H9 (cell line): ENCODE measurements at regions not wholly inside any gene's neighbourhood (a gene's known extent, or its start where the extent isn't known, plus 50 kb on each side); places are given as distances from the start of the nearest gene placed in this dataset.

Experiments
- DNase-seq: peaks from one replicate; pipeline ENCODE4 v3.0.0-alpha.2; 2017
- H2AFZ ChIP-seq: one replicate; pipeline ENCODE4 v1.6.1; 2013; ENCODE audit warnings: mild to moderate bottlenecking, low read length, control low read depth, moderate library complexity
- H2AK5ac ChIP-seq: 2 replicates; pipeline ENCODE4 v1.6.1; 2013; ENCODE audit warnings: low read length, control low read depth, mixed read lengths; ENCODE audit not compliant: insufficient read length
- H2BK120ac ChIP-seq: one replicate; pipeline ENCODE4 v1.6.1; 2013; ENCODE audit warnings: low read depth, mild to moderate bottlenecking, low read length, control low read depth, inconsistent platforms; ENCODE audit not compliant: poor library complexity, severe bottlenecking
- H2BK12ac ChIP-seq: 2 replicates; pipeline ENCODE4 v1.6.1; 2013; ENCODE audit warnings: low read length, control low read depth, mixed read lengths, low read depth; ENCODE audit not compliant: insufficient read length
- H2BK15ac ChIP-seq: 2 replicates; pipeline ENCODE4 v1.6.1; 2013; ENCODE audit warnings: low read depth, low read length, control low read depth
- H2BK20ac ChIP-seq: one replicate; pipeline ENCODE4 v1.6.1; 2013; ENCODE audit warnings: low read depth, mild to moderate bottlenecking, low read length, control low read depth, inconsistent platforms; ENCODE audit not compliant: poor library complexity, severe bottlenecking
- H2BK5ac ChIP-seq: 2 replicates; pipeline ENCODE4 v1.6.1; 2013; ENCODE audit warnings: low read length, control low read depth, mixed read lengths; ENCODE audit not compliant: insufficient read length
- H3K14ac ChIP-seq: 2 replicates; pipeline ENCODE4 v1.6.1; 2013; ENCODE audit warnings: low read length, control low read depth; ENCODE audit not compliant: insufficient read depth
- H3K18ac ChIP-seq: 2 replicates; pipeline ENCODE4 v1.6.1; 2013; ENCODE audit warnings: low read depth, mild to moderate bottlenecking, mixed read lengths, low read length, control low read depth; ENCODE audit not compliant: insufficient read length
- H3K23ac ChIP-seq: 2 replicates; pipeline ENCODE4 v1.6.1; 2013; ENCODE audit warnings: low read length, control low read depth, mixed read lengths, low read depth; ENCODE audit not compliant: insufficient read length
- H3K23me2 ChIP-seq: 2 replicates; pipeline ENCODE4 v1.6.1; 2013; ENCODE audit warnings: low read depth, mild to moderate bottlenecking, mixed read lengths, low read length, control low read depth; ENCODE audit not compliant: insufficient read length, poor library complexity, severe bottlenecking
- H3K27ac ChIP-seq: 2 replicates; pipeline ENCODE4 v1.5.1; 2013; ENCODE audit warnings: low read length, control low read depth, mixed read lengths, low read depth; ENCODE audit not compliant: insufficient read length
- H3K27me3 ChIP-seq: 2 replicates; pipeline ENCODE4 v1.6.1; 2013; ENCODE audit warnings: low read length, control low read depth, inconsistent platforms; ENCODE audit not compliant: insufficient read depth
- H3K4ac ChIP-seq: 2 replicates; pipeline ENCODE4 v1.6.1; 2013; ENCODE audit warnings: low read depth, mild to moderate bottlenecking, control low read depth, inconsistent platforms, low read length, moderate library complexity
- H3K4me1 ChIP-seq: 2 replicates; pipeline ENCODE4 v1.6.1; 2013; ENCODE audit warnings: low read length, control low read depth, inconsistent platforms; ENCODE audit not compliant: insufficient read depth
- H3K4me2 ChIP-seq: 2 replicates; pipeline ENCODE4 v1.6.1; 2013; ENCODE audit warnings: low read length, control low read depth, mixed read lengths; ENCODE audit not compliant: insufficient read length, insufficient read depth
- H3K56ac ChIP-seq: 2 replicates; pipeline ENCODE4 v1.6.1; 2013; ENCODE audit warnings: low read depth, mild to moderate bottlenecking, mixed read lengths, low read length, control low read depth; ENCODE audit not compliant: insufficient read length
- H3K79me1 ChIP-seq: 2 replicates; pipeline ENCODE4 v1.6.1; 2013; ENCODE audit warnings: low read depth, mild to moderate bottlenecking, moderate library complexity, low read length, control low read depth, inconsistent platforms; ENCODE audit not compliant: insufficient read depth, poor library complexity, severe bottlenecking
- H3K79me2 ChIP-seq: 2 replicates; pipeline ENCODE4 v1.6.1; 2013; ENCODE audit warnings: low read length, control low read depth, inconsistent platforms; ENCODE audit not compliant: insufficient read depth
- H3K9ac ChIP-seq: 2 replicates; pipeline ENCODE4 v1.6.1; 2013; ENCODE audit warnings: low read length, control low read depth, mixed read lengths; ENCODE audit not compliant: insufficient read length; ENCODE audit errors: extremely low read depth
- H3K9me3 ChIP-seq: one replicate; pipeline ENCODE4 v1.6.1; 2013; ENCODE audit warnings: low read depth, low read length, inconsistent platforms; ENCODE audit not compliant: control insufficient read depth
- H3T11ph ChIP-seq: one replicate; pipeline ENCODE4 v1.6.1; 2013; ENCODE audit warnings: mild to moderate bottlenecking, low read length, control low read depth, inconsistent platforms
- H4K20me1 ChIP-seq: one replicate; pipeline ENCODE4 v1.6.1; 2013; ENCODE audit not compliant: control insufficient read depth, insufficient read length, insufficient read depth
- H4K5ac ChIP-seq: 2 replicates; pipeline ENCODE4 v1.6.1; 2013; ENCODE audit warnings: low read depth, mild to moderate bottlenecking, mixed read lengths, low read length, control low read depth; ENCODE audit not compliant: insufficient read length
- H4K8ac ChIP-seq: replicated peaks from 2 replicates; pipeline ENCODE4 v1.6.1; 2013; ENCODE audit warnings: low read length, control low read depth, mixed read lengths, low read depth; ENCODE audit not compliant: insufficient read length
- H4K91ac ChIP-seq: 2 replicates; pipeline ENCODE4 v1.6.1; 2013; ENCODE audit warnings: low read depth, mild to moderate bottlenecking, moderate library complexity, mixed read lengths, low read length, control low read depth; ENCODE audit not compliant: insufficient read length
- H3K27ac Mint-ChIP-seq, 3 experiments: 2 replicates in 2 of 3; 3 replicates in 1 of 3; pipeline ENCODE4 v1.8.0; 2020 to 2021; ENCODE audit warnings: mixed read lengths in 3 of 3, mild to moderate bottlenecking in 1 of 3, moderate library complexity in 1 of 3
- H3K27me3 Mint-ChIP-seq: 2 replicates; pipeline ENCODE4 v1.8.0; 2021; ENCODE audit warnings: low read depth, mild to moderate bottlenecking, moderate library complexity, mixed read lengths
- H3K36me3 Mint-ChIP-seq, 3 experiments: 2 replicates in 2 of 3; 3 replicates in 1 of 3; pipeline ENCODE4 v1.8.0; 2020 to 2021; ENCODE audit warnings: low read depth in 3 of 3, mixed read lengths in 3 of 3; ENCODE audit not compliant: insufficient read depth in 1 of 3
- H3K4me1 Mint-ChIP-seq, 2 experiments: 2 replicates each; pipeline ENCODE4 v1.8.0; 2020; ENCODE audit warnings: mixed read lengths in 2 of 2
- H3K4me3 Mint-ChIP-seq, 2 experiments: 2 replicates in 1 of 2; 3 replicates in 1 of 2; pipeline ENCODE4 v1.8.0; 2020 to 2021; ENCODE audit warnings: mild to moderate bottlenecking in 2 of 2, mixed read lengths in 2 of 2, moderate library complexity in 1 of 2
- H3K9me3 Mint-ChIP-seq, 2 experiments: 2 replicates in 1 of 2; 3 replicates in 1 of 2; pipeline ENCODE4 v1.8.0; 2020; ENCODE audit warnings: mild to moderate bottlenecking in 2 of 2, mixed read lengths in 2 of 2, moderate library complexity in 1 of 2
- WGBS: extraction: QIAGEN DNeasy Blood & Tissue Kit; methylation state at CpG from one replicate; pipeline ENCODE4 v1.1.7; 2013; ENCODE audit warnings: missing lambda C conversion rate, low lambda C conversion rate, mixed read lengths; ENCODE audit not compliant: insufficient read length; ENCODE audit errors: extremely low coverage; 5-methylcytosine and 5-hydroxymethylcytosine counted together
- TF ChIP-seq, protein P1 (sequence below): fragments of 200-600 bp; sonication (generic); conservative IDR thresholded peaks from 3 replicates; pipeline ENCODE4 v1.8.0; 2021; ENCODE audit warnings: antibody characterized with exemption, mild to moderate bottlenecking

DNA sequence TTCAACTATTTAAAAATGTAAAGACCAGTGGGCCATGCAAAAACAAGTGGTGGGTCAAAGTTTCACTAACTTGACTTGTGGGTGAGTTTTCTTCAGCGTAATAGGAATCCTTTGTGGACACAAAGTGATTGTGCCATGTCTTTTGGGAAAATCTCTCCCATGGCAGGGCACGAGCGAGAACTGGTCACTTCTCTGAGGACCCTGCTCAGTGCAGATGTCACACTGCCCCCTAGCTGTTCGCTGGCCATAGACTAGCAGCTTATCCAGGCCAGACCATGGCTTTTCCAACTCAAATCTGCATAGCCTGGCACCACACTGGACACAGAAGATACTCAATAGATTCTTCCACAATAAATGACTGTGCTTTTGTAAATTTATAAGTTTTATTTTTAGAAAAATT, 306.0 kb upstream of the CCL2 start:
- H2AK5ac ChIP-seq: no peak overlapping the region
- no peaks in the 10 kb centered on the region for H3K27me3 ChIP-seq
- no peaks in the 10 kb centered on the region for H3K9me3 ChIP-seq
- H2BK5ac ChIP-seq: no peak overlapping the region
- H3K4me2 ChIP-seq: no peak overlapping the region
- no peak overlapping the region for H2BK120ac ChIP-seq
- no peak overlapping the region for H2BK20ac ChIP-seq
- H4K20me1 ChIP-seq: no peaks in the 10 kb centered on the region
- TF ChIP-seq, protein P1, sequence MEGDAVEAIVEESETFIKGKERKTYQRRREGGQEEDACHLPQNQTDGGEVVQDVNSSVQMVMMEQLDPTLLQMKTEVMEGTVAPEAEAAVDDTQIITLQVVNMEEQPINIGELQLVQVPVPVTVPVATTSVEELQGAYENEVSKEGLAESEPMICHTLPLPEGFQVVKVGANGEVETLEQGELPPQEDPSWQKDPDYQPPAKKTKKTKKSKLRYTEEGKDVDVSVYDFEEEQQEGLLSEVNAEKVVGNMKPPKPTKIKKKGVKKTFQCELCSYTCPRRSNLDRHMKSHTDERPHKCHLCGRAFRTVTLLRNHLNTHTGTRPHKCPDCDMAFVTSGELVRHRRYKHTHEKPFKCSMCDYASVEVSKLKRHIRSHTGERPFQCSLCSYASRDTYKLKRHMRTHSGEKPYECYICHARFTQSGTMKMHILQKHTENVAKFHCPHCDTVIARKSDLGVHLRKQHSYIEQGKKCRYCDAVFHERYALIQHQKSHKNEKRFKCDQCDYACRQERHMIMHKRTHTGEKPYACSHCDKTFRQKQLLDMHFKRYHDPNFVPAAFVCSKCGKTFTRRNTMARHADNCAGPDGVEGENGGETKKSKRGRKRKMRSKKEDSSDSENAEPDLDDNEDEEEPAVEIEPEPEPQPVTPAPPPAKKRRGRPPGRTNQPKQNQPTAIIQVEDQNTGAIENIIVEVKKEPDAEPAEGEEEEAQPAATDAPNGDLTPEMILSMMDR: peak; percentile 84
- H3K79me2 ChIP-seq: no peaks in the 10 kb centered on the region
- peak; percentile 84 for DNase-seq
- H2BK12ac ChIP-seq: no peak overlapping the region
- H3K14ac ChIP-seq: no peak overlapping the region
- WGBS: no CpG with 5 or more reads among the region's 4 CpGs
- H3K23me2 ChIP-seq: no peaks in the 10 kb centered on the region
- H3K4me3 Mint-ChIP-seq: no peak overlapping the region
- H4K91ac ChIP-seq: no peak overlapping the region
- H2BK15ac ChIP-seq: no peak overlapping the region
- H3K27ac ChIP-seq: no peak overlapping the region
- no peak overlapping the region for H3K18ac ChIP-seq
- H3K23ac ChIP-seq: no peak overlapping the region
- no peak overlapping the region for H4K8ac ChIP-seq
- no peak overlapping the region for H3K27ac Mint-ChIP-seq
- peaks cover 5% of the 10 kb centered on the region for H3K27me3 Mint-ChIP-seq
- no peak overlapping the region for H3K56ac ChIP-seq
- no peaks in the 10 kb centered on the region for H3K36me3 Mint-ChIP-seq
- H3K79me1 ChIP-seq: no peaks in the 10 kb centered on the region
- no peaks in the 10 kb centered on the region for H3K4me1 ChIP-seq
- H3K9ac ChIP-seq: no peak overlapping the region
- H3K9me3 Mint-ChIP-seq: no peaks in the 10 kb centered on the region
- H4K5ac ChIP-seq: no peak overlapping the region
- no peaks in the 10 kb centered on the region for H3K4me1 Mint-ChIP-seq
- H3K4ac ChIP-seq: no peak overlapping the region
- no peak overlapping the region for H3T11ph ChIP-seq
- H2AFZ ChIP-seq: no peak overlapping the region
